ENCODE measurements at regions not wholly inside any gene's neighbourhood (a gene's known extent, or its start where the extent isn't known, plus 50 kb on each side); places are given as distances from the start of the nearest gene placed in this dataset.
A peak's percentile ranks its signal among the peaks of the same experiment; 100 is the strongest.

DNA sequence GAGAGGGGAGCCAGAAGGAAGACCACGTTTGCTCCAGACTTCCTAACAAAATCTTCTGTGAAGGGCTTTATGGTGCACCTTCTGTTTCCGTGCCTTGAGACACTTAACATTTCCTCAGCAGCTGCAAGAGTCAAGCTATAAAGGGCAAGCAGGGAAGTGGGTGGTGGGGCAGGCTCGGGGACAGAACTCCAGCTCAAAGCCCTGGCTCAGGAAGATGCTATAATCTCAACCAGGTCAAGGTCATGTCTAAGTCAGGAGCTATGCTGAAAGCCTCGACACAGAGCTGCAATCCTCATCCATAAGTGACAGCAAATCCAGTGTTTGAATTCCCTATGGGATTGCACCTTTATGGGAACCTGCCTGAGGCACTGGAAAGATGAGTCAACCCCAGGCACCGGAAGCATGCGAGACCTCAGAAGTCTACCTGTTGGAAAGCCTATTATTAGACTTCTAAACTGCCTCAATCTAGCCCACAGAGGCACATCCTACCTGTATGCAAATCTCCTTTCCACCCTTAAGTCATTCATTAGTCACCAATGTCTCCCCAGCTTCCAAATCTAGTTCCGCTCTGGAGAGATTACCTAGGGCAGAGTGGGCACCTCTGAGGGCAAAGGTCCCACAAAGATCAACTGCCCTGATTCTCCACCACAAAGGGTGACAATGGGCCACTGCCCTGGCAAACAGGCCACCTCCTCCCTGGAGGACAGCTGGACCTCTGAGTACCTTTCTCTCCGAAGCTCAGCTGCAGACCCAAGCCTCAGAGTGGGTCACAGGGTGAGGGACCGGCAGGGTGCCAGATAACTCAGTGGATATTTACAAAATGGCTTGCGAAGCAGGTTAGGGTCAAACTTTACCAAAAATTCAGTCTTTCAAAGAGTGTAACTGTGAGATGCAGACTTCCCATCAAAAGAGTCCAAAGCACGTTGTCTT, 287.0 kb downstream of the CDC5L start:
- H3K27ac ChIP-seq (ENCODE audit: insufficient read length, low read depth, low read length): no peak overlapping the region
- H3K4me1 Mint-ChIP-seq: peaks cover 40 to 42% of the 10 kb centered on the region in 2 experiments
- TF ChIP-seq CTCF (conservative IDR thresholded peaks at IDR 0.05): no peak

More for the DNA sequence above, 287.0 kb downstream of the CDC5L start:
- Histone ChIP-seq H3K27me3 (ENCODE audit: insufficient read depth, low read length) (no peaks in the 10 kb centered on the region), H3K4me2 (ENCODE audit: insufficient read depth, insufficient read length, low read length) (no peak overlapping the region), H3T11ph (ENCODE audit: low read length) (no peak overlapping the region), H3K79me1 (ENCODE audit: insufficient read depth, low read depth, low read length, poor library complexity, severe bottlenecking) (no peaks in the 10 kb centered on the region), H3K56ac (ENCODE audit: insufficient read length, low read depth, low read length) (no peak overlapping the region), H3K23ac (ENCODE audit: insufficient read length, low read depth, low read length) (no peak overlapping the region), H3K9ac (ENCODE audit: extremely low read depth, insufficient read length, low read length) (no peak overlapping the region), H2BK15ac (ENCODE audit: low read depth, low read length) (no peak overlapping the region), H3K18ac (ENCODE audit: insufficient read length, low read depth, low read length) (no peak overlapping the region), H4K5ac (ENCODE audit: insufficient read length, low read depth, low read length) (no peak overlapping the region), H3K23me2 (ENCODE audit: insufficient read length, low read depth, low read length, poor library complexity, severe bottlenecking) (no peaks in the 10 kb centered on the region), H2BK12ac (ENCODE audit: insufficient read length, low read depth, low read length) (no peak overlapping the region), H4K20me1 (ENCODE audit: control insufficient read depth, insufficient read depth, insufficient read length) (no peaks in the 10 kb centered on the region), H3K4me1 (ENCODE audit: insufficient read depth, low read length) (peaks cover 5% of the 10 kb centered on the region; the same call in 1 of the 2 replicates), H2BK5ac (ENCODE audit: insufficient read length, low read length) (no peak overlapping the region), H2BK20ac (ENCODE audit: low read depth, low read length, poor library complexity, severe bottlenecking) (no peak overlapping the region), H3K14ac (ENCODE audit: insufficient read depth, low read length) (no peak overlapping the region), H3K4ac (ENCODE audit: low read depth, low read length) (no peak overlapping the region), H2BK120ac (ENCODE audit: low read depth, low read length, poor library complexity, severe bottlenecking) (no peak overlapping the region), H3K79me2 (ENCODE audit: insufficient read depth, low read length) (no peaks in the 10 kb centered on the region), H3K9me3 (ENCODE audit: control insufficient read depth, low read depth, low read length) (no peaks in the 10 kb centered on the region), H2AFZ (ENCODE audit: low read length) (no peak overlapping the region), H2AK5ac (ENCODE audit: insufficient read length, low read length) (no peak overlapping the region), H4K91ac (ENCODE audit: insufficient read length, low read depth, low read length) (no peak overlapping the region), H4K8ac (replicated peaks; ENCODE audit: insufficient read length, low read depth, low read length) (no peak overlapping the region)
- no peaks in the 10 kb centered on the region for H3K9me3 Mint-ChIP-seq
- peak; percentile 19 for DNase-seq
- WGBS (ENCODE audit: extremely low coverage, insufficient read length, low lambda C conversion rate): no CpG with 5 or more reads among the region's 11 CpGs
- H3K27ac Mint-ChIP-seq: no peak overlapping the region; a peak in 1 of 7 replicates
- H3K27me3 Mint-ChIP-seq (ENCODE audit: low read depth): peaks cover 2% of the 10 kb centered on the region; the same call in 1 of the 2 replicates
- H3K4me3 Mint-ChIP-seq: no peak overlapping the region
- peaks cover 0 to 2% (median 0%) of the 10 kb centered on the region in 3 experiments; a peak in 2 of 7 replicates for H3K36me3 Mint-ChIP-seq (ENCODE audit: insufficient read depth in 1 of 3, low read depth in 3 of 3)

Measured in H9 (cell line).